ENCODE measurements at regions not wholly inside any gene's neighbourhood (a gene's known extent, or its start where the extent isn't known, plus 50 kb on each side); places are given as distances from the start of the nearest gene placed in this dataset.
"Not testable (repeated sequence)": the region's sequence is repeated elsewhere in the genome, so short reads cannot be mapped to it uniquely, and the experiment has no call there.

GRCh38 chr2:128512379-128513115, 193.9 kb upstream of the HS6ST1 start:
- DNase-seq: no peak

DNA sequence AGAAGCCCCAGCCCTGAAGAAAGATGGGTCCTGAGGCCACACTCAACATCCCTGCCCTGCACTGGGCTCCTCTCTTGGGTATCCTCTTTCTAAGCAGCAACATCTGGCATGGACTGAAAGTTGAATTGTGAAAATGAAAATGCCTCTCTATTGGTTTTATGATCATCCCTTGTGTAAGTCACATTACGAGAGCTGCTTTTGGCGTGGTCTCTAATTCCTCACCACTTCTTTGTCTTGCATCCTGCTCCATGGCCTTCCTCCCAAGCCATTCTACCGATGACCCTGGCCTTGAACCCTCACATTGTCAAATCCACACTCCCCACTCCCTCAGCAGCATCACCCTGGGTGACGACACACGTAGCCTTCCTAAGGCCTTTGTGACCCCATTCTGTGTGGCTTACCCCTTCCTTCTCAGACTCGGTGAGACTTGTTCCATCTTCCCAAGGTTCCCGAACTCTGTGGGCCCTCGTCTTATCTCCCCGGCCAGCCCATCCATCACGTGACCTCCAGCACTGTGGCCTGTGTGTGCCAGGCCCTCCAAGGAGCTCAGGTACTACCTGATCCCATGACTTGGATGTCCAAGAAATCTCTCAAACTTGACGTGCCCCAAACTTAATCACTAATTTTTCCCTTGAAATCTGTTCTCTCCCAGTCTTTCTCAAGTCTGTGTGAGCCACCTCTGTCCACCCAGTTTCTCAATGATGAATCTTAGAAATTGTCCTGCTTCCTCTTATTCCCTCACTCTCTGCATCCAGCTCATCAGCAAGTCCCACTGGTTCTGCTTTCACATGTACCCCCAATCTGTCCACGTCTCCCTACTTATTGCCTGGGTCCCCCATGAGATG, 194.7 kb upstream of the HS6ST1 start:
- no peak for DNase-seq

DNA sequence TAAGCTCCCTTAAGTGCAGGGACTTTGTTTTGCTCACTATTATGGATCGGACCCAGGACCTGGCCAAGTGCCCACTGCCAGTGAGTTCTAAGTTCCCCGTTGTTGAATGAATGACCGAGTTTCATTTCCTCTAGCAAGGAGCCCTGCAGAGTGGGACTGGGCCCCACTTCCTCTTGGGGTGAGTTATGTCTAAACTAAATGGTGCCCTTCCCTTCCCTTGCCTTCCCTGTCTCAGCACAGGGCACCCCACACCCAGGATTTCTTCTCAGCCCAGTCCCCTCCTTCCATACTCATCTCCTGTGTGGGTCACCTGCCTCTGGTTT, 195.3 kb upstream of the HS6ST1 start:
- no peak for DNase-seq

GRCh38 chr2:128514555-128514955, 195.9 kb upstream of the HS6ST1 start:
- no peak for DNase-seq

DNA sequence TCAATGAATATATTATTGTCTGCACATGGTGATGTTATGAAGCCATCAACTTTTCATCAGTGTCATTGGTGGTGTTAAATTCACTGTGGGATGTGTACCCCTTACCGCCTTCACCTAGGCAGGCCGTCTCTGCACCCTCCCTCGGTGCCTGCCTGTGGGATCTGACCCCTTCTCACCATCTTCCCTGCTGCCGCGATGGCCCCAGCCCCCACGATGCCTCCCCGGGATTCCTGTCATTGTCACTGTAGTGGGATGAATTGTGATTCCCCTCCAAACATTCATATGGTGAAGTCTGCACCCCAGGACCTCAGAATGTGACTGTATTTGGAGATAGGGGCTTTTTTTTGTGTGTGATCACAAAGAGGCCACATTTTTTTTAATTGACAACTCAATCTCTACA, 198.3 kb upstream of the HS6ST1 start:
- DNase-seq: no peak

GRCh38 chr2:128519028-128519427, 200.4 kb upstream of the HS6ST1 start:
- not testable (repeated sequence) for DNase-seq

- DNase-seq: no peak
Observed at GRCh38 chr2:128519517-128520215, 201.0 kb upstream of the HS6ST1 start.

DNA sequence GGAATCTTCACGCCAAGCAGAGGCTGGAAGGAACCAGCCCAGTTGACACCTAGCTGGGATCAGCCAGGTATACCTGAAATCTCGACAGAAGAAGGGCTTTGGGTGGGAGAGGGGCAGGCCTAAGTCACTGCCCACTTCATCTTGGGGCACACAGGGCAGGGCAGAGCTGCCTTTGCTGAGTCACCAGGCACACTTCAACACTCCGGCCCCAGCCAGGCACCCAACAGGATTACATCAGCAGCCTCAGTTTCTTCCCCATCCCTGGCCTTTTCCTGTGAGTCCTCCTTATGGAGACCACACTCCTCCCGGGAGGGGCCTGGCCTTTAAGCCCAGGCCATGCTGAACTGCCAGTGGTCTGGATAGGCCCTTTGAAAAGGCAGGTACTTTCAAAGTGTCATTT, 201.7 kb upstream of the HS6ST1 start:
- no peak for DNase-seq

DNA sequence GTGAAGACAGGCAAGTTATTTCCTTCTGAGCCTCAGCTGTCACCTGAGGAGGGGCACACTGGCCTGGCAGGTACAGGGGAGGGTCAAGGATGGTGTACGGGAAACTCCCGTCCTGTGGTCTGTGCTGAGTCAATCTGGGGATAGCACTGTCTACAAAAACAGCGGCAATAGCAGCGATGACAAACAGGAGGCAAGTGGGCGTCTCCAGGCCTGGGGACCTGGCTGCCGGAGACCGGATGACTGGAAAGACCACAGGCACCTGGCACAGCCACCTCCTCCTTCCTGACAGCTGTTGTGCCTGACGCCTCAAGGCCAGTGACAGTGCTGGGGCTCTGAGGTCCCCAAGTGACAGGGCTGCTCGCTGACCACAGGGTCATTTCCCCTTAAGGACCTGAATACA, 202.1 kb upstream of the HS6ST1 start:
- DNase-seq: no peak

GRCh38 chr2:128521482-128521881, 202.8 kb upstream of the HS6ST1 start:
- no peak for DNase-seq

DNA sequence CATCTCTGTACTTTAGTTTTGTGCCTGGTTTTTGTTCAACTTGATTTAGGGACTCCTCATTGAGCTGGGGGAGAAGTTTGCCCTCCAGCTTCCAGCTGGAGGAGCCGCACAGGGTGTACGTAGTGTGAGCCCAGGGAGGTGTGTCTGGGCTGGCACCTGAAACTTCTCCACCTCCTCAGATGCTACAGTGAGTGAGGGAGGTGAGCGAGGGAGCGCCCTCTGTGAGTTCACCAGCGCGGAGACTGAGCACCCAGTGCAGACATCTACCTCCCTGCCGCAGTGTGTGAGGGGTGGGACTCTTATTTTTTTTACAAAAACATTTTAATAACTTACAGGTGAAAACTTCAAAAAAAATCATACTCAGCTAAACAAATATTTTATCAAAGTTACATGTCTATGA, 204.2 kb upstream of the HS6ST1 start:
- DNase-seq: no peak

DNA sequence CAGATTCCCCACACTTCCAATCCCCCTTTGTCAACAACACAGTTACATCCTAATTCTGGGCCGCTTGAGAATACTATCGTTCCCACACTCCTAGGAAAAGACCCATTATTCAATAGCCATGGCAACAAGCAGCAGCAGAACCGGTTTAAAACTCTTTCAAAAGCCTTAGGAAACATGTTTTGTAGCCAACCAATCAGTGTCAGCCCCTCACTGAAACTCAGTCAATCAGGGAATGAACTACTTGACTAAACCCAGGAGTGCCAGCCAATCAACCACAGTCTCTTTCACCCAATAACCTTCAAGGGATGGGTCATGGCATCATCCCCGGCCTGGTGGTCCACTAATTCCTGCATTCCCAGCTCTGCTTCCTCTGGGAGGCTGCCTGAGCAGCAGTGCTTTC, 204.8 kb upstream of the HS6ST1 start:
- DNase-seq: no peak

- DNase-seq: no peak
Observed at GRCh38 chr2:128524183-128524582, 205.5 kb upstream of the HS6ST1 start.

- DNase-seq: no peak
Observed at GRCh38 chr2:128525653-128526052, 207.0 kb upstream of the HS6ST1 start.

DNA sequence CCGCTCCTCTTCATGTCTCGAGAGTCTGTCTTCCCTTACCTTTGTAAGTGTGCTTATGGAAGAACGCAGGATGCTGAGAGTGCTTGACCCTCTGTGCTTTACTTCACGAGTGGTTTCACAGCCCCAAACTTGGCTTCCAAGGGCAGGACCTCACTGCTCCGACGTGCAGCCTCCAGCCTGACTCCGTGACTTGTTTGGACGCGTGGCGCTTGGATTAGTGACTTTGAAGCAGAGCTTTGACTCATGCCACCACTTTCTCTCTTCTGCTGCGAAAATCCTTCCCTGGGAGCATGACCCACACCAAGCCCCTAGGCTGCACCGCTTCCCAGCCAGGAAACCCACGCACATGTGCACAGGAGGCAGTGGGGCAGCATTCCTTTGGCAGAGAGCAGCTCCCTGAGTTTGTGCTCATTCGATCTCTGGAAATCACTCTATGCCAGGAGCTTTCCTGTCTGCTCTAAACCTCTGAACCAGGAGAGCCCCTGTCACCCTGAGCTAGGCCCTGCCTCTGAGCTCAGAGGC, 207.8 kb upstream of the HS6ST1 start:
- no peak for DNase-seq

- no peak for DNase-seq
Observed at GRCh38 chr2:128528133-128528532, 209.5 kb upstream of the HS6ST1 start.

DNA sequence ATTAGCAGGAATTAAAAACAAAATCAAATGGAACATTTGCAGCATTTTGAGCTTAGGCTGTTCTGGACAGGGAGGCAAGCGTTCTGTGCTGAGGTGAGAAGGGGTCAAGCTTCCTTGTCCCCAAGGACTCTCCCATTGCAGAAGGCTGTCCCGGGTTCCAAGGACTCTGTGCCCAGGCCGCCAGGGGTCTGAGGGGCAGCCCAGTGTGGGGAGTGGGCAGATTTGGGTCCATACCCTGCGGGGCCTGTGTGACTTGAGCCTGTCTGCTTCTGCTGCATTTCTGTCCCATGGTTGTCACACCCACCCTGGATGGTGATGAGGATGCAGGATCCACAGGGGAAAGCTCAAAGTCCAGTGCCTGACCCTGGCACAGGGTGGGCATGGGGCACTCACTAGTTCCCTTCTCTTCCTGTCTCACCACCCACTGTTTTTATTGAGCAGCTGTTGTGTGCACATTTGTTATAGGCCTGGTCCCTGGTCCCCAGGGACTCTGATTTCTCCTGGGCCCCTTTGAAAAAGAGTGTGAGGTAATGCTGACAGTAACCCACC, 211.4 kb upstream of the HS6ST1 start:
- DNase-seq: no peak

DNA sequence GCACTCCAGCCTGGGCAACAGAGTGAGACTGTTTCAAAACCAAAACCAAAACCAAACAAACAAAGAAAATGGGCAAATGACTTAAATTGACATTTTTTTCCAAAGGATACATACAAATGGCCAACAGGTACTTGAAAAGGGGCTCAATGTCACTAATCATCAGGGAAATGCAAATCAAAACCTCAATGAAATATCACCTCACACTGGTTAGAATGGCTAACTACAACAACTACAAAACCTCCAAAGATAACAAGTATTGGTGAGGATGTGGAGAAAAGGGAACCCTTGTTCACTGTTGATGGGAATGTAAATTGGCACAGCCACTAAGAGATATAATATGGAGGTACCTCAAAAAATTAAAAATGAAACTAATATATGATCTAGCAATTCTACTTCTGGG, 213.2 kb upstream of the HS6ST1 start:
- DNase-seq: no peak

DNA sequence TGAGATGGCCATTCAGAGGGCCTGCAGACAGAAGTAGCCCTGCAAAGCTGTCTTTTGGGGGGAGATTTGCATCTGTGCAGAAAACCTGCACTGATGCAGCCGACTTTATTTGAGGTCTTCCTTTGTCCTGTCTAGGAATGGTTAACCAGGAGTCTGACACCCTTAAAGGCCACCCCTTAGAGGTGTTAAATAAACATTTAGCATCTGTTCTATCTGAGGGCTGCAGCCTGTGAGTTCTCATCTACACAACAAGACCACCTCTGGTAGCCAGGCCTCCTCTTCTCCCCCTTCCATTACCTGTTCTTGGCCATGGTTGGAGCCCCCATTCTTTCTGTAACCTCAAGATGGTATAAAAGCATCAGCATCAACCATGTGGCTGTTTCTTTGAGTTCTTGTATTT, 214.4 kb upstream of the HS6ST1 start:
- no peak for DNase-seq

DNA sequence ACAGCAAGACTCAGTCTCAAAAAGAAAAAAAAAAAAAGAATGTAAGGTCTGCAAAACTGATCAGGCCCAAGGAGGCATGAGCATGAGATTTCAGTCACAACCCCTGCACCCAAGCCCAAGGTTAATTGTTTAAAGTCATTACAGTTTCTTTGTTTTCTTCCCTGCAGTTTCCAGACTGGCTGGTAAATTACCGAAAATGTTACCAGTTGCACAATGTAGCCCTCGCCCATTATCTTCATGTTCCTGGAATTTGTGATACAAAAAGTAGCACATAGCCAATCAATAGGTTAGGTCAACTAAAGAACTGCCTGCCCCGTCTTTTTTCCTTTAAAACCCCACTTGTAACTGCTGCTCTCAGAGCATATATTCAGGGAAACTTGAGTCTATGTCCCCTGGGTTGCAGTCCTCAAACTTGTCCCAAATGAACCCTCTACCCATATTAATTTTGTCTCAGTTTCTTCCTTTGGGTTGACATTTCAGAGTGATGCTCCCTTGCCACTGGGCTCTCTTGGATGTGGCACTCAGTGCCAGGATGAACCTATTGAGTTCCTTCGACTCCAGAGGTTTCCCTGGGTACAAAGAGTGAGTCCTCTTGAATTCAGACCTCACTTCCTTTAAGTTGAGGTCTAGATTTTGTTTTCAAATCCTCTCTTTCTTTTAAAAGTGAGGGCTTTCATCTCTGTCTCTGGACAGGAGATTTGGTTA, 216.2 kb upstream of the HS6ST1 start:
- DNase-seq: no peak

- no peak for DNase-seq
Observed at GRCh38 chr2:128535953-128536352, 217.3 kb upstream of the HS6ST1 start.

GRCh38 chr2:128536925-128537620, 218.4 kb upstream of the HS6ST1 start:
- peak; percentile 71 for DNase-seq

All from NCI-H345 (cell line).